Adipocyte (in vitro differentiated cells): ENCODE measurements at regions not wholly inside any gene's neighbourhood (a gene's known extent, or its start where the extent isn't known, plus 50 kb on each side); places are given as distances from the start of the nearest gene placed in this dataset.
"Not testable (repeated sequence)": the region's sequence is repeated elsewhere in the genome, so short reads cannot be mapped to it uniquely, and the experiment has no call there.

Experiments used
- DNase-seq: peaks from one replicate; pipeline ENCODE4 v3.0.0-alpha.2; 2015; ENCODE audit warnings: low read depth
- H3K27me3 ChIP-seq: replicated peaks from 2 replicates; pipeline ENCODE4 v1.7.0; 2013; ENCODE audit warnings: mild to moderate bottlenecking, low read length, moderate library complexity; ENCODE audit not compliant: control insufficient read depth, insufficient read depth
- H3K36me3 ChIP-seq: 2 replicates; pipeline ENCODE4 v1.7.0; 2013; ENCODE audit warnings: low read length, mild to moderate bottlenecking, moderate library complexity; ENCODE audit not compliant: control insufficient read depth, insufficient read depth, severe bottlenecking
- H3K4me1 ChIP-seq: 2 replicates; pipeline ENCODE4 v1.7.0; 2013; ENCODE audit warnings: mild to moderate bottlenecking, low read length, moderate library complexity; ENCODE audit not compliant: control insufficient read depth, insufficient read depth
- H3K4me3 ChIP-seq: 2 replicates; pipeline ENCODE4 v1.7.0; 2013; ENCODE audit warnings: mild to moderate bottlenecking, low read length, moderate library complexity
- H3K9ac ChIP-seq: 2 replicates; pipeline ENCODE4 v1.7.0; 2013; ENCODE audit warnings: mild to moderate bottlenecking, low read length, moderate library complexity
- H3K9me3 ChIP-seq: 2 replicates; pipeline ENCODE4 v1.7.0; 2013; ENCODE audit warnings: mild to moderate bottlenecking, low read length, moderate library complexity; ENCODE audit not compliant: control insufficient read depth

DNA sequence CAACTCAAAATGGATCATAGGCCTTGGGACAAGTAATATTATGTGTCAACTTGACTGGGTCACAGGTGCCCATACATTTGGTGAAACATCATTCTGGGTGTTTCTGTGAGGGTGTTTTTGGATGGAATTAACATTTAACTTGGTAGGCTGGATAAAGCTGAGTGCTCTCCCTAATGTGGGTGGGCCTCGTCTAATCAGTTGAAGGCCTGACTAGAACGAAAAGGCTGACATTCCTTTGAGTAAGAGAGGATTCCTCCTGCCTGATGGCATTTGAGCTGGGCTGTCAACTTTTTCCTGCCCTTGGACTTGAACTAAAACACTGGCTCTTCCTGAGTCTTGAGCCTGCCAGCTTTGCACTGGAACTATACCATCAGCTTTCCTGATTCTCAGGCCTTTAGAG lies 93.4 kb upstream of the ESRRB start:
- H3K4me1 ChIP-seq: peaks cover 7% of the 10 kb centered on the region
- H3K9me3 ChIP-seq: no peaks in the 10 kb centered on the region
- no peaks in the 10 kb centered on the region for H3K27me3 ChIP-seq
- no peak overlapping the region for H3K9ac ChIP-seq
- DNase-seq: no peak
- no peak overlapping the region for H3K4me3 ChIP-seq
- H3K36me3 ChIP-seq: no peaks in the 10 kb centered on the region

DNA sequence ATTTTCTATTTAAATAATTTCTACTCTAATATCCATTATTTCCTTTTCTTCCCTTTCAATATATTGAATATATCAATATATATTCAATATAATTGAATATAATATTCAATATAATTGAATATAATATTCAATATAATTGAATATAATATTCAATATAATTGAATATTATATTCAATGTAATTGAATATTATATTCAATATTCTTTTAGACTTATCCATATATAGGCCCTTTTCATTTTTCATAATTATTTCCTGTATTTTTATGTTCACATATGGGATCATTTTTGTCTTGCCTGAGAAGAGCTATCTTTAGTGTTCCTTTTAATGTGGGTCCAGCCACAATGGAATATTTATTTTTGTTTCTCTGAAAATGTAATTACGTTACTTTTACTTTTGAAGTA lies 88.9 kb upstream of the ESRRB start:
- no peak overlapping the region for H3K9ac ChIP-seq
- no peak for DNase-seq
- H3K4me1 ChIP-seq: peaks cover 7% of the 10 kb centered on the region
- H3K9me3 ChIP-seq: no peaks in the 10 kb centered on the region
- no peaks in the 10 kb centered on the region for H3K36me3 ChIP-seq
- no peak overlapping the region for H3K4me3 ChIP-seq
- H3K27me3 ChIP-seq: no peaks in the 10 kb centered on the region

DNA sequence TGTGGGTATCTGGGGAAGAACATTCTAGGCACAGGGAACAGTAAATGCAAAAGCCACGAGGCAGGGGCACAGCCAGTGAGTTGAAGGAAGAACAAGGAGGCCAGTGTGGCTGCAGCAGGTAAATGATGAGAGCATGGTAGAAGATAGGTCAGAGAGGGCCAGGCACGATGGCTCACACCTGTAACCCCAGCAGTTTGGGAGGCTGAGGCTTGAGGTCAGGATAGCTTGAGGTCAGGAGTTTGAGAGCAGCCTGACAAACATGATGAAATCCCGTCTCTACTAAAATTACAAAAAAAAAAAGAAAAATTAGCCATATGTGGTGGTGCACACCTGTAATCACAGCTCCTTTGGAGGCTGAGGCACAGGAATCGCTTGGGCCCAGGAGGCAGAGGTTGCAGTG lies 86.7 kb upstream of the ESRRB start:
- no peaks in the 10 kb centered on the region for H3K9me3 ChIP-seq
- no peak overlapping the region for H3K4me3 ChIP-seq
- H3K27me3 ChIP-seq: no peaks in the 10 kb centered on the region
- H3K9ac ChIP-seq: no peak overlapping the region
- no peaks in the 10 kb centered on the region for H3K36me3 ChIP-seq
- no peak for DNase-seq
- peaks cover 3% of the 10 kb centered on the region for H3K4me1 ChIP-seq

DNA sequence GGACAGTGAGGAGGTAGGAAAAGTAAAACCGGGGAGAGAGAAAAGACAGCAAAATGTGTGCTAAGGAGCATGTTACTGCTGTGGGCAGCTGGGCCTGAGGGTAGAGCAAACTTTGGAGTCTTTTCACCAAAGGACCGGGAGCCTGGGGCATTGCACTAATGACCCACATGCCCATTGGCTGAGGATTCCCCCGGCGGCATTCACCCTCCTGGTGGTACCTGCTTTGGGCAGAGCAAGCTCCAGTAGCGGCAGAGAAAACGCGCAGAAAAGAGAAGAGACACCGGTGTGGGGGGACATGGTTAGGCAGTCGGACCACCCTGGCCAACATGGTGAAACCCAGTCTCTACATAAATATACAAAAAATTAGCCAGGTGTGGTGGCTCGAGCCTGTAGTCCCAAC lies 83.4 kb upstream of the ESRRB start:
- Histone ChIP-seq H3K4me1 (no peaks in the 10 kb centered on the region), H3K9me3 (no peaks in the 10 kb centered on the region), H3K27me3 (no peaks in the 10 kb centered on the region), H3K9ac (no peak overlapping the region), H3K4me3 (no peak overlapping the region), H3K36me3 (no peaks in the 10 kb centered on the region)
- no peak for DNase-seq

DNA sequence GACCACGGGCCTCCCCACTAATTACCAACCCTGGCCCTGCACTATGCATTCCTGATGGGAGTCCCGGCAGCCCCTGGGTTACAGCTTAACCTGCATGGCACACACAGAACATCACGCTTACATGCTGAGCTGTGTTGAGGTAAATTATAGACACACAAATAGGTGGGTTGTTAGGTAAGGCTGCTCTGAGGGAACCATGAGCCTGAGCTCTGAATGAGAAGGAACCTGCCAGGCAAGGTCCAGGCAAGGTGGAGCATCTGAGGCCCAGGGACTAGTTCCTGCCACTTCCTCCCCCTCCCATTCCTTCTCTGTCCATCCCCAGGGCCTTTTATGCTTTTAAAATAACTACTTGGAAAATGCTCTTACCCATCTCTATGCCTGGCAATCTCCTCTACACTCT lies 82.7 kb upstream of the ESRRB start:
- Histone ChIP-seq H3K4me1 (no peaks in the 10 kb centered on the region), H3K4me3 (no peak overlapping the region), H3K9ac (no peak overlapping the region), H3K9me3 (no peaks in the 10 kb centered on the region), H3K27me3 (no peaks in the 10 kb centered on the region), H3K36me3 (no peaks in the 10 kb centered on the region)
- no peak for DNase-seq

DNA sequence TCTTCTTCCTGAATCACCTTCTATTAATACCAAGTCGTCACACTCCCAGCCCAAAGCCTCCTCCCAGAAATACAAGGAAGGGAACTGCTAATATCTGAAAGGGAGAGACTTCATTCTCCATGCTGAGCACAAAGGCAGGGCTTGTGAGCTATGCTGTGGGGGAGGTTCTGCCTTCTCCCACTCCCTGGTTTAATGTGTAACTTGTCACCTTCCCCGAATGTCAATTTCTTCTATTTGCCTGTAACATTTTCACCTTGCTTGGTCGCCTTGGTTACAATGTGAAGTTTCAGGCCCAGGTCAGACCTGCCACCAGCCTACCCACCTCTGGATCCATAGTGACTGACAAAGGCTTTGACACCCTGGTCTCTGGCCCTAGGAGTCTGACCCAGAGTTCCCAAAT lies 82.0 kb upstream of the ESRRB start:
- Histone ChIP-seq H3K9ac (no peak overlapping the region), H3K36me3 (no peaks in the 10 kb centered on the region), H3K9me3 (no peaks in the 10 kb centered on the region), H3K4me1 (no peaks in the 10 kb centered on the region), H3K4me3 (no peak overlapping the region), H3K27me3 (no peaks in the 10 kb centered on the region)
- DNase-seq: no peak

DNA sequence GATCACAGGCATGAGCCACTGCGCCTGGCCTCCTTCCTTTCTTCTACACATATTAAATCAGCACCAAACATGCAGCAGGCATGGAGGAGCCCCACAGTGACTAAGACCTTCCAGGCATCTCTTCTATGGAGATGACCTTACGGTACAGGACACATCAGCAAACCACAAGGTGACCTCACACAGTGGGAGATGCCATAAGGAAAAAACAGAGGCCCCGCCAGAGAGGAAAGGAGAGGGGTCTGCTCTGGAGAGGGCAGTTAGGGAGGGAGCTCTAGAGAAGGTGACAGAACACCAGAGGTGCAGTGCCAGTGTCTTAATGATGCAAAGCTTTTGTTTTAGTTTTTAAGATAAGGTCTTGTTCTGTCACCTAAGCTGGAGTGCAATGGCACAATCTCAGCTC lies 81.1 kb upstream of the ESRRB start:
- no peak for DNase-seq
- no peaks in the 10 kb centered on the region for H3K9me3 ChIP-seq
- no peak overlapping the region for H3K4me3 ChIP-seq
- no peaks in the 10 kb centered on the region for H3K4me1 ChIP-seq
- H3K36me3 ChIP-seq: no peaks in the 10 kb centered on the region
- H3K27me3 ChIP-seq: no peaks in the 10 kb centered on the region
- H3K9ac ChIP-seq: no peak overlapping the region

DNA sequence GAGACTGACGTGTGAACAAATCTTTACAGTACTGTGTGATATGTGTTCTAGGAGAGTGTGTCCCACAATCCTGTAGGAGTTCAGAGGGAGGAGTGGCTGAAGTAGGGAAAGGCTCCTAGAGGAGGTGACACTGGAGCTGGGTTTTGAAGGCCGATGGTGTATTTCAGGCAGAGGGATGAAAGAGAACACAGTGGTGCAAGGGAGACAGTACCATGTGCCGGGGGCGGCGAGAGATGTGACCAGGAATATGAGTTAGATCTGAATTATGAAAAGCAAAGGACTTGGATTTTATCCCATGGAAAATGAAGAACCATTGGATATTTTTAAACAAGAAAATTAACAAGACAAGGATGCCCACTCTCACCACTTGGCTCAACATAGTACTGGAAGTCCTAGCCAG lies 77.0 kb upstream of the ESRRB start:
- H3K4me1 ChIP-seq: no peaks in the 10 kb centered on the region
- no peaks in the 10 kb centered on the region for H3K9me3 ChIP-seq
- no peaks in the 10 kb centered on the region for H3K36me3 ChIP-seq
- DNase-seq: no peak
- H3K9ac ChIP-seq: no peak overlapping the region
- no peak overlapping the region for H3K4me3 ChIP-seq
- H3K27me3 ChIP-seq: no peaks in the 10 kb centered on the region

DNA sequence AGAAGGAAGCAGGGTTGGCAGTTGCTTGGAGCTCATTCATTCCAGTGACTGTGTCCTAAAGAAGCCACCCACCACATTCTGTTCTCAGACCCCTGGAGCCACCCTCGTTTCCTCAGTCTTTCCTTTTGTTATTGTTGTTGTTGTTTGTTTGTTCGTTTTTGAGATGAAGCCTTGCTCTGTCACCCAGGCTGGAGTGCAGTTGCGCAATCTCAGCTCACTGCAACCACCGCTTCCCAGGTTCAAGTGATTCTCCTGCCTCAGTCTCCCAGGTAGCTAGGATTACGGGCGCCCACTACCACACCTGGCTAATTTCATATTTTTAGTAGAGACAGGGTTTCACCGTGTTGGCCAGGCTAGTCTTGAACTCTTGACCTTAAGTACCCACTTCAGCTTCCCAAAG lies 72.7 kb upstream of the ESRRB start:
- DNase-seq, H3K27me3 ChIP-seq, H3K9me3 ChIP-seq, H3K4me1 ChIP-seq, H3K4me3 ChIP-seq, H3K36me3 ChIP-seq, H3K9ac ChIP-seq: not testable (repeated sequence)

DNA sequence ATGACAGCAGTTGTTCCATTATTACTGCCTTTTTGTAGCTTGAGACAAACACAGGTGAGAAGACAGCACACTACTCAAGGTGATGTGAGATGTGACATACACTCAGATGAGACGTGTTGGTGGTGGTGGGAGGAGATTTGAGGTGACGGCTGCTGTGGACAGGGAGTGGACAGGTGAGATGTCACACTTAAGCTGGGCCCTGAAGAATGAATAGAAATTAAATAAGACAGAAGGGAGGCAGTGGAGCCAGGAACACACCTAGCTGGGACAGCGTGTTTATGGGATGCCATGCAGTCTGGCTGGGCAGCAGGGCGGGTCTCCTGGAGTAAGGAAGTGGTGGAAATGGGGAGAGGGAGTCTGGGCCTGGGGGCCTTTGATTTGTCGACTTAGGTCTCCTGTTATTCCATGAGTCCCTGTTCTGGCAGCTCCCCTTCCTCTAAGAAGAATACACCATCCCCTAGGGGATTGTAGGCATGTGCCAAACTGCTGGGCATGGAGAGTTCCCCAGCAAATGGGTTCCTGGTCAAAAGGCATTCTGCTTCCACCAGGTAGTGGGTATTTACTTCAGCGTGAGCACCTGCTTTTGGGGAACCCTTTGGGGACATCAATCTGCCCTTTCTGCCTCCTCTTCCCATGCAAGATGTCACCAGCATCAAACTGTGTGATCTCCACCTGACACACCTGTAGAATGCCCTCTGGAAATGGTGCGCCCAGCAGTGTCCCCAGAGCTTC lies 71.2 kb upstream of the ESRRB start:
- Histone ChIP-seq H3K4me1 (no peaks in the 10 kb centered on the region), H3K9me3 (no peaks in the 10 kb centered on the region), H3K36me3 (no peaks in the 10 kb centered on the region), H3K27me3 (peaks cover 2% of the 10 kb centered on the region), H3K4me3 (no peak overlapping the region), H3K9ac (no peak overlapping the region)
- DNase-seq: no peak

DNA sequence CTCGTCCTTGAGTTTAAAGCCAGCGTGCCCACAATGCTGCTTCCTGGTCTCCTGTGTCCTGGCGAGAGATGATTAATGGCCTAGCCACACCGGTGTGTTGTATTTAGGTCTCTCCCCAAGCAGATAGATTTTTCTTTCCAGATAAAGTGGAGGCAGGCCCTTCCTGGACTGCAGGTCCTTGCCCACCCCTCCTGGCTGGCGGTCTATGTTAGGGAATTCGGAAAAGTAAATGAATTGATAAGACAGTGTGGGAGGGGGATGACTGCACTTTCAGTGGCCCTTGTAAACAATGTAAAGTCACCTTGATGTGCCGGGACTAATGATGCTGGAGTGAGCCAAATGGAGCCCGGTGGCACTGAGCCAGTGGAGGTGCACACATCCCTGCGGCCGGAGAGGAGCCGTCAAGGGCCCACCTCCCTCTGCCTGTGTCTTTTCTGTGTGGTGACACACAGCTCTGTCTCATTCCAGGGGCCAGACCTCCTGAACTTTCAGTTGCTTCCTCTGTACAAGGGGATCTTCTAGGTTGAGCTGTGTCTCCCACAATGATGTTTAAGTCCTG lies 70.6 kb upstream of the ESRRB start:
- Histone ChIP-seq H3K9ac (no peak overlapping the region), H3K36me3 (no peaks in the 10 kb centered on the region), H3K4me1 (no peaks in the 10 kb centered on the region), H3K27me3 (peaks cover 8% of the 10 kb centered on the region), H3K9me3 (no peaks in the 10 kb centered on the region), H3K4me3 (no peak overlapping the region)
- DNase-seq: no peak

DNA sequence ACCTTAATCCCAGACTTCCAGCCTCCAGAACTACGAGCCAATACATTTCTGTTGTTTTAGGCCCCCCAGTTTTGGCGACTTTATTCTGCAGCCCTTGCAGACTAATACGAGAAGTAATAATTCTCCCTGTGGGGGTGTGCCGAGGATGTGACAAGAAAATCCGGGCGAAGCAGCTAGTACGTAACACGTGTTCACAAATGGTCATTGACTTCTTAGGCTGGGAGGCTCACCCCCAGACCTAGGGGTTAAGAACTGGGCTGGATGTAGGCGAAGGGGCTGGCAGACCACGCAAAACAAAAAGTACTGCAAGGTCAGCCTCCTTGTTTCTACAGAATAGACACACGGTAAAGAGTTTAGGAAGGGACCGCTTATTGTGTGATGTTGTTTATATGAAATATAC lies 69.8 kb upstream of the ESRRB start:
- Histone ChIP-seq H3K4me3 (no peak overlapping the region), H3K27me3 (peaks cover 15% of the 10 kb centered on the region), H3K9ac (no peak overlapping the region), H3K36me3 (no peaks in the 10 kb centered on the region), H3K9me3 (no peaks in the 10 kb centered on the region), H3K4me1 (no peaks in the 10 kb centered on the region)
- DNase-seq: no peak
